Liver (tissue), 8 donors: ENCODE measurements at regions not wholly inside any gene's neighbourhood (a gene's known extent, or its start where the extent isn't known, plus 50 kb on each side); places are given as distances from the start of the nearest gene placed in this dataset.

Experiments
- DNase-seq: peaks from one replicate; pipeline ENCODE4 v3.0.0-alpha.2; 2017; ENCODE audit warnings: low spot score
- H3K27ac ChIP-seq, 2 donors: one replicate each; pipeline ENCODE4 v1.7.0; 2013; ENCODE audit warnings: inconsistent platforms in 2 of 2, low read length in 2 of 2, control low read depth in 1 of 2, low read depth in 1 of 2, mild to moderate bottlenecking in 1 of 2
- H3K27me3 ChIP-seq, 4 donors: one replicate each; pipeline versions ENCODE4 v1.6.1 to v1.7.0; 2013; ENCODE audit warnings: low read length in 3 of 4, inconsistent platforms in 1 of 4, mild to moderate bottlenecking in 1 of 4, moderate library complexity in 1 of 4; ENCODE audit not compliant: control insufficient read depth in 4 of 4, insufficient read depth in 4 of 4
- H3K36me3 ChIP-seq, 4 donors: one replicate each; pipeline versions ENCODE4 v1.6.1 to v1.7.0; 2013; ENCODE audit warnings: low read length in 3 of 4, mild to moderate bottlenecking in 3 of 4, low read depth in 1 of 4, moderate library complexity in 1 of 4; ENCODE audit not compliant: control insufficient read depth in 4 of 4, insufficient read depth in 3 of 4
- H3K4me1 ChIP-seq, 4 donors: one replicate each; pipeline versions ENCODE4 v1.6.1 to v1.7.0; 2013; ENCODE audit warnings: low read length in 3 of 4, mild to moderate bottlenecking in 3 of 4, moderate library complexity in 1 of 4; ENCODE audit not compliant: control insufficient read depth in 4 of 4, insufficient read depth in 4 of 4
- H3K4me3 ChIP-seq, 3 donors: one replicate each; pipeline versions ENCODE4 v1.6.1 to v1.7.0; 2013; ENCODE audit warnings: low read length in 3 of 3, control low read depth in 1 of 3, low read depth in 1 of 3, mild to moderate bottlenecking in 1 of 3
- H3K9ac ChIP-seq, 2 donors: one replicate each; pipeline ENCODE4 v1.7.0; 2013; ENCODE audit warnings: low read length in 2 of 2, mild to moderate bottlenecking in 2 of 2, moderate library complexity in 2 of 2, control low read depth in 1 of 2, low read depth in 1 of 2
- H3K9me3 ChIP-seq, 4 donors: one replicate each; pipeline versions ENCODE4 v1.6.1 to v1.7.0; 2013; ENCODE audit warnings: low read length in 3 of 4; ENCODE audit not compliant: control insufficient read depth in 4 of 4
- ATF3 ChIP-seq: IDR thresholded peaks from 2 replicates; pipeline ENCODE4 v1.6.1; 2016; ENCODE audit warnings: antibody characterized with exemption
- CTCF ChIP-seq: fragments of 150-350 bp; IDR thresholded peaks from 2 replicates; pipeline ENCODE4 v1.5.1; 2017; ENCODE audit warnings: improper control_type of control experiment, low read depth, low read length; ENCODE audit not compliant: missing input control
- EGR1 ChIP-seq, 2 donors: IDR thresholded peaks; 2 replicates each; pipeline ENCODE4 v1.6.1; 2016 to 2018; ENCODE audit warnings: antibody characterized with exemption in 2 of 2, low read depth in 2 of 2
- FOXA1 ChIP-seq: IDR thresholded peaks from 2 replicates; pipeline ENCODE4 v1.6.1; 2016; ENCODE audit warnings: antibody characterized with exemption
- FOXA2 ChIP-seq: IDR thresholded peaks from 2 replicates; pipeline ENCODE4 v1.6.1; 2016; ENCODE audit warnings: antibody characterized with exemption
- GABPA ChIP-seq, 2 donors: IDR thresholded peaks in 1 of 2; conservative IDR thresholded peaks in 1 of 2; 2 replicates each; pipeline ENCODE4 v1.6.1; 2016; ENCODE audit warnings: antibody characterized with exemption in 2 of 2, mild to moderate bottlenecking in 1 of 2, moderate library complexity in 1 of 2
- HNF4A ChIP-seq, 2 donors: conservative IDR thresholded peaks; 2 replicates each; pipeline ENCODE4 v1.6.1; 2016; ENCODE audit warnings: antibody characterized with exemption in 2 of 2, mild to moderate bottlenecking in 2 of 2
- HNF4G ChIP-seq: IDR thresholded peaks from 2 replicates; pipeline ENCODE4 v1.6.1; 2016; ENCODE audit warnings: antibody characterized with exemption
- JUND ChIP-seq, 2 donors: IDR thresholded peaks; 2 replicates each; pipeline ENCODE4 v1.6.1; 2016; ENCODE audit warnings: antibody characterized with exemption in 2 of 2
- MAX ChIP-seq: IDR thresholded peaks from 2 replicates; pipeline ENCODE4 v1.6.1; 2016; ENCODE audit warnings: antibody characterized with exemption
- NR2F2 ChIP-seq: IDR thresholded peaks from 2 replicates; pipeline ENCODE4 v1.6.1; 2016; ENCODE audit warnings: antibody characterized with exemption
- RAD21 ChIP-seq, 2 donors: IDR thresholded peaks; 2 replicates each; pipeline ENCODE4 v1.6.1; 2016; ENCODE audit warnings: antibody characterized with exemption in 2 of 2, mild to moderate bottlenecking in 2 of 2
- REST ChIP-seq: IDR thresholded peaks from 2 replicates; pipeline ENCODE4 v1.6.1; 2016; ENCODE audit warnings: antibody characterized with exemption, mild to moderate bottlenecking
- RXRA ChIP-seq, 2 donors: IDR thresholded peaks; 2 replicates each; pipeline ENCODE4 v1.6.1; 2017 to 2018; ENCODE audit warnings: antibody characterized with exemption in 2 of 2, mild to moderate bottlenecking in 1 of 2
- SP1 ChIP-seq: IDR thresholded peaks from 2 replicates; pipeline ENCODE4 v1.6.1; 2018; ENCODE audit warnings: antibody characterized with exemption, mild to moderate bottlenecking
- TAF1 ChIP-seq: conservative IDR thresholded peaks from 2 replicates; pipeline ENCODE4 v1.6.1; 2016; ENCODE audit warnings: antibody characterized with exemption, mild to moderate bottlenecking
- YY1 ChIP-seq: IDR thresholded peaks from 2 replicates; pipeline ENCODE4 v1.6.1; 2016; ENCODE audit warnings: antibody characterized with exemption, mild to moderate bottlenecking
- ZBTB33 ChIP-seq: IDR thresholded peaks from 2 replicates; pipeline ENCODE4 v1.6.1; 2016; ENCODE audit warnings: antibody characterized with exemption
- WGBS: extraction: QIAGEN DNeasy Blood & Tissue Kit; methylation state at CpG from one replicate; pipeline ENCODE4 v1.1.7; 2013; 5-methylcytosine and 5-hydroxymethylcytosine counted together
- donor health status: healthy.
- donor health status: healthy.
- donor health status: healthy.
- donor health status: healthy.
- donor health status: healthy.

GRCh38 chr21:35323947-35324346, 274.8 kb upstream of the RUNX1 start (continued):
- no peak for TF ChIP-seq GABPA (IDR thresholded peaks at IDR 0.05 in 1 of 2, conservative IDR thresholded peaks at IDR 0.05 in 1 of 2)
- TF ChIP-seq HNF4G = no peak
- TF ChIP-seq MAX = no peak
- TF ChIP-seq EGR1 (IDR thresholded peaks at IDR 0.05; ENCODE audit: low read depth in 2 of 2) = no peak

GRCh38 chr21:35321322-35322200, 272.5 kb upstream of the RUNX1 start:
- no peak overlapping the region for H3K27ac ChIP-seq
- 46% methylated on average over 8 of the region's 8 CpGs for WGBS
- no peak for TF ChIP-seq FOXA1
- TF ChIP-seq SP1 = no peak
- TF ChIP-seq HNF4A (conservative IDR thresholded peaks at IDR 0.05) = no peak
- TF ChIP-seq YY1 = no peak
- no peak for TF ChIP-seq ZBTB33
- TF ChIP-seq GABPA (IDR thresholded peaks at IDR 0.05 in 1 of 2, conservative IDR thresholded peaks at IDR 0.05 in 1 of 2) = no peak
- no peak for TF ChIP-seq RAD21 (IDR thresholded peaks at IDR 0.05)
- TF ChIP-seq TAF1 = no peak
- TF ChIP-seq FOXA2 = no peak
- no peak for TF ChIP-seq EGR1 (IDR thresholded peaks at IDR 0.05; ENCODE audit: low read depth in 2 of 2)
- no peak for TF ChIP-seq RXRA (IDR thresholded peaks at IDR 0.05)
- TF ChIP-seq ATF3 = no peak
- TF ChIP-seq HNF4G = no peak
- TF ChIP-seq REST = no peak
- no peak for TF ChIP-seq CTCF
- TF ChIP-seq NR2F2 = no peak
- TF ChIP-seq MAX = no peak
- TF ChIP-seq JUND (IDR thresholded peaks at IDR 0.05) = no peak
- no peak overlapping the region for H3K4me3 ChIP-seq
- no peaks in the 10 kb centered on the region for H3K9me3 ChIP-seq
- no peak overlapping the region for H3K9ac ChIP-seq
- DNase-seq = no peak
- H3K4me1 ChIP-seq = no peaks in the 10 kb centered on the region
- H3K36me3 ChIP-seq = no peaks in the 10 kb centered on the region
- H3K27me3 ChIP-seq = no peaks in the 10 kb centered on the region
